Keratinocyte (primary cell): ENCODE measurements at regions not wholly inside any gene's neighbourhood (a gene's known extent, or its start where the extent isn't known, plus 50 kb on each side); places are given as distances from the start of the nearest gene placed in this dataset.

Source experiments
- DNase-seq: peaks from one replicate; pipeline ENCODE4 v3.0.0-alpha.2; 2011; ENCODE audit warnings: low read depth, missing footprints, low spot score
- FAIRE-seq: peaks from 2 replicates; lab custom pipeline; 2011; peaks lifted over from hg19 to GRCh38; lab: Jason Lieb, UNC
- H2AFZ ChIP-seq: 2 replicates; pipeline ENCODE4 v1.6.0; 2012; ENCODE audit warnings: low read length, control low read depth, inconsistent platforms; ENCODE audit not compliant: control insufficient read depth
- H3K27ac ChIP-seq: 2 replicates; pipeline ENCODE4 v1.5.1; 2011; ENCODE audit warnings: low read length; ENCODE audit not compliant: control insufficient read depth, insufficient read depth
- H3K27me3 ChIP-seq: 3 replicates; pipeline ENCODE4 v1.6.0; 2011; ENCODE audit warnings: low read length; ENCODE audit not compliant: control insufficient read depth, insufficient read depth; ENCODE audit errors: extremely low read depth
- H3K36me3 ChIP-seq, 2 experiments: 2 replicates in 1 of 2; 3 replicates in 1 of 2; pipeline ENCODE4 v1.5.1; 2011; ENCODE audit warnings: low read length in 2 of 2, mild to moderate bottlenecking in 1 of 2; ENCODE audit not compliant: control insufficient read depth in 2 of 2, insufficient read depth in 2 of 2; ENCODE audit errors: extremely low read depth in 1 of 2
- H3K4me1 ChIP-seq: 3 replicates; pipeline ENCODE4 v1.5.1; 2011; ENCODE audit warnings: low read length; ENCODE audit not compliant: control insufficient read depth, insufficient read depth; ENCODE audit errors: extremely low read depth
- H3K4me2 ChIP-seq: 3 replicates; pipeline ENCODE4 v1.6.0; 2011; ENCODE audit warnings: low read depth, low read length; ENCODE audit not compliant: control insufficient read depth, insufficient read depth; ENCODE audit errors: extremely low read depth
- H3K4me3 ChIP-seq, 3 experiments: fragments of 200-600 bp in 1 of 3; sonication (generic) in 1 of 3; 2 replicates in 2 of 3; 3 replicates in 1 of 3; pipeline ENCODE4 v1.5.1; 2011 to 2016; ENCODE audit warnings: low read length in 3 of 3, mild to moderate bottlenecking in 3 of 3, control low read depth in 2 of 3, inconsistent platforms in 1 of 3, low read depth in 1 of 3, mixed read lengths in 1 of 3, mixed run types in 1 of 3, moderate library complexity in 1 of 3; ENCODE audit not compliant: control insufficient read depth in 2 of 3, insufficient read depth in 2 of 3; ENCODE audit errors: extremely low read depth in 1 of 3
- H3K79me2 ChIP-seq: 2 replicates; pipeline ENCODE4 v1.6.0; 2012; ENCODE audit warnings: low read length; ENCODE audit not compliant: control insufficient read depth, insufficient read depth
- H3K9ac ChIP-seq: 3 replicates; pipeline ENCODE4 v1.6.0; 2011; ENCODE audit warnings: low read length; ENCODE audit not compliant: control insufficient read depth, insufficient read depth; ENCODE audit errors: extremely low read depth
- H3K9me1 ChIP-seq: 3 replicates; pipeline ENCODE4 v1.6.0; 2011; ENCODE audit warnings: low read length; ENCODE audit not compliant: control insufficient read depth, insufficient read depth; ENCODE audit errors: extremely low read depth
- H3K9me3 ChIP-seq: 2 replicates; pipeline ENCODE4 v1.5.1; 2012; ENCODE audit warnings: low read depth, low read length; ENCODE audit not compliant: control insufficient read depth
- H4K20me1 ChIP-seq: 3 replicates; pipeline ENCODE4 v1.6.0; 2011; ENCODE audit warnings: low read length; ENCODE audit not compliant: control insufficient read depth, insufficient read depth; ENCODE audit errors: extremely low read depth
- EZH2 ChIP-seq: IDR thresholded peaks from one replicate; pipeline ENCODE4 v1.6.1; 2012; ENCODE audit warnings: inconsistent platforms, mild to moderate bottlenecking, low read length, moderate library complexity
- dilution Hi-C: fragments of 300-500 bp; cut with MboI; formaldehyde crosslinking; loops from one replicate; pipeline ENCODE4 v1.7.0; 2020; ENCODE audit warnings: low sequenced_read_pairs; ENCODE audit not compliant: extremely low pct_ligation_motif_present
- TF ChIP-seq, protein P1 (sequence below), 3 experiments: IDR thresholded peaks in 1 of 3; conservative IDR thresholded peaks in 1 of 3; optimal IDR thresholded peaks in 1 of 3; 2 replicates in 2 of 3; 3 replicates in 1 of 3; pipeline versions ENCODE3 to v1.5.1; 2011; ENCODE audit warnings: low read length in 3 of 3, mild to moderate bottlenecking in 3 of 3, moderate library complexity in 2 of 3, control low read depth in 1 of 3, inconsistent platforms in 1 of 3; ENCODE audit not compliant: insufficient read depth in 2 of 3; ENCODE audit errors: extremely low read depth in 1 of 3

DNA sequence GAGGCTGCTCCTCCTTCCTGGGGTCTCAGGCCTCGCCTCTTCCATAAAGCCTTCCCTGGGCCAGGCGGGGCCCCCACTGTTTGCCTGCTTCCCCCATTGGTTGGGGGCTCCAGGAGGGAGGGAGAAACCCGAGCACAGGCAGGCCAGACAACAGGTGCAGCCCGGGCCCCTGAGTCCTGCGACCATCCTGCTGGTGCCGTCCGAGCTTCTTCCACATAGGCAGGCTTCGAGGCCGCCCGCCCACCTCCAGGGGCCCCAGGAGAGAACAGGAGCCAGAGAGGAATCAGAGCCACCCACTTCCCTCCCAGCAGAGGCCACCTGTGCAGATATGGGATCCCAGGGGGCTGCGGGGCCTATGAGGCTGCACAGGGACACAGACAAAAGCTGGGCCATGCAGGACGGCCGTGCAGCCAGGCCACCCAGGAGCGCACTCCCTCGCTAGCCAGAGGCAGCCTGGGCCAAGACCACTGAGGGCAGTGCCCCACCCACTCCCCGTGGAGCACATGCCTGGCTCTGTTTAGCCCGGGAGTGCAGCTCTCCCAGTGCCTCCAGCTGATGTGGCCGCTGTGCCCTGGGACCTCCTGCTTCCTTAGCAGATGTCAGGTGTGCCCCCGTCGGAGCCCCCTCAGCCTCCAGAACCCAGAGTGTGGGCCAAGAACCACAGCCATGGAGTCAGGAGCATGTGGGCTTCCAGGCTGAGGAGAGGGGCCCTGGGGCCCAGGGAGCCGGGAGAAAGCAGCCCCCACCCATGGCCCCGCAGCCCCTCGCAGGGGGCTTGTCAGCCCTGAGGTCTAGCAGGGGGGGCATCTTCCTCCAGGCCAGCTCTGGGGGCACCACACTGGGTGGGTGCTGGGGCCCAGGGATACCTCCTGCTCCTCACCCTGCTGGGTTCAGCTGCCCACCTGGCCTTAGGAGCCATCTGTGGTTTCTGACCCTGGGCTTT is 59.9 kb upstream of the INPP5A start:
- Histone ChIP-seq H3K36me3 (no peaks in the 10 kb centered on the region), H4K20me1 (no peaks in the 10 kb centered on the region), H3K27ac (no peak overlapping the region), H3K4me2 (no peak overlapping the region), H3K4me3 (no peak overlapping the region), H3K9me1 (peaks cover 2% of the 10 kb centered on the region), H3K79me2 (no peaks in the 10 kb centered on the region), H2AFZ (no peak overlapping the region), H3K27me3 (peaks cover 26% of the 10 kb centered on the region), H3K9me3 (no peaks in the 10 kb centered on the region), H3K4me1 (peaks cover 11% of the 10 kb centered on the region), H3K9ac (no peak overlapping the region)
- FAIRE-seq (no peak), DNase-seq (no peak)
- dilution Hi-C loops, result no loop called here
- TF ChIP-seq, protein P1, sequence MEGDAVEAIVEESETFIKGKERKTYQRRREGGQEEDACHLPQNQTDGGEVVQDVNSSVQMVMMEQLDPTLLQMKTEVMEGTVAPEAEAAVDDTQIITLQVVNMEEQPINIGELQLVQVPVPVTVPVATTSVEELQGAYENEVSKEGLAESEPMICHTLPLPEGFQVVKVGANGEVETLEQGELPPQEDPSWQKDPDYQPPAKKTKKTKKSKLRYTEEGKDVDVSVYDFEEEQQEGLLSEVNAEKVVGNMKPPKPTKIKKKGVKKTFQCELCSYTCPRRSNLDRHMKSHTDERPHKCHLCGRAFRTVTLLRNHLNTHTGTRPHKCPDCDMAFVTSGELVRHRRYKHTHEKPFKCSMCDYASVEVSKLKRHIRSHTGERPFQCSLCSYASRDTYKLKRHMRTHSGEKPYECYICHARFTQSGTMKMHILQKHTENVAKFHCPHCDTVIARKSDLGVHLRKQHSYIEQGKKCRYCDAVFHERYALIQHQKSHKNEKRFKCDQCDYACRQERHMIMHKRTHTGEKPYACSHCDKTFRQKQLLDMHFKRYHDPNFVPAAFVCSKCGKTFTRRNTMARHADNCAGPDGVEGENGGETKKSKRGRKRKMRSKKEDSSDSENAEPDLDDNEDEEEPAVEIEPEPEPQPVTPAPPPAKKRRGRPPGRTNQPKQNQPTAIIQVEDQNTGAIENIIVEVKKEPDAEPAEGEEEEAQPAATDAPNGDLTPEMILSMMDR (optimal IDR thresholded peaks at IDR 0.05 in 1 of 3, IDR thresholded peaks at IDR 0.05 in 1 of 3, conservative IDR thresholded peaks at IDR 0.05 in 1 of 3; ENCODE audit: extremely low read depth in 1 of 3, insufficient read depth in 2 of 3, low read length in 3 of 3), result no peak
- no peak for TF ChIP-seq EZH2

DNA sequence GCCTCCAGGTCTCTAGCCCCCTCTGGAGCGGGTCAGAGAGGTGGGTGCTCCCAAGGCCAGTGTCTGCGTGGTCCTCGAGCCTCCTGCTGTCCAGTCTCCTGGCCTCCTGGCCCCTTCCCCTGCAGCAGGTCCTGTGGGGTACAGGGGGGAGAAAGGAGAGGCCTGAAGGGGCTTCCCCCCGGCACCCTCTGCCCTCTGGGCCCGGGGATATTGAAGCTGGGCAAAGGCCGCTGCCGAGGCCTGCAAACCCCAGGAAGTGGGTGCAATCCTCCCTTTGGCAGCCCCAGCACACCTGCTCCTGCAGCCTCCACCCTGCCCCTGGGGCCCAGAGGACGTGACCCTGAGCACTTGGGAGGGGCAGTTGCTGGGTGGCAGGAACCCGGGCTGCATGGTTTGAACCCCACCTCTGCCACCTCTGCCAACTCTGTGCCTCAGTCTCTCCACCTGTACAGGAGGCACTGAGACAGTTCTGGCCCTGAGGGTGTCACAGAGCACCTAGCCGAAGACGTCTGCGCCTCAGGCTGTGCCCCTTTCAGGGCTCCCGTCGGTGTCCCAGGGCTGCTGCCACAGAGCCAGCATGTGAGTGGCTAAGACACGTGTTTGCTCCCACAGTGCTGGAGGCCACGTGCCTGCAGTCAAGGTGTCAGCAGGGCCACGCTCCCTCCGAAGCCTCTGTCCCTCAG is 59.1 kb upstream of the INPP5A start:
- H3K9me3 ChIP-seq, result no peaks in the 10 kb centered on the region
- H2AFZ ChIP-seq, result no peak overlapping the region
- no peak overlapping the region for H3K4me2 ChIP-seq
- DNase-seq (no peak), FAIRE-seq (no peak)
- dilution Hi-C loops, result no loop called here
- no peaks in the 10 kb centered on the region for H3K36me3 ChIP-seq
- peaks cover 26% of the 10 kb centered on the region for H3K27me3 ChIP-seq
- no peaks in the 10 kb centered on the region for H4K20me1 ChIP-seq
- H3K4me1 ChIP-seq, result peaks cover 12% of the 10 kb centered on the region
- H3K9me1 ChIP-seq, result peaks cover 2% of the 10 kb centered on the region
- H3K9ac ChIP-seq, result no peak overlapping the region
- no peaks in the 10 kb centered on the region for H3K79me2 ChIP-seq
- no peak overlapping the region for H3K4me3 ChIP-seq
- TF ChIP-seq, protein P1 (optimal IDR thresholded peaks at IDR 0.05 in 1 of 3, IDR thresholded peaks at IDR 0.05 in 1 of 3, conservative IDR thresholded peaks at IDR 0.05 in 1 of 3; ENCODE audit: extremely low read depth in 1 of 3, insufficient read depth in 2 of 3, low read length in 3 of 3), result no peak
- no peak for TF ChIP-seq EZH2
- no peak overlapping the region for H3K27ac ChIP-seq
